ENCODE measurements at regions not wholly inside any gene's neighbourhood (a gene's known extent, or its start where the extent isn't known, plus 50 kb on each side); places are given as distances from the start of the nearest gene placed in this dataset.

DNA sequence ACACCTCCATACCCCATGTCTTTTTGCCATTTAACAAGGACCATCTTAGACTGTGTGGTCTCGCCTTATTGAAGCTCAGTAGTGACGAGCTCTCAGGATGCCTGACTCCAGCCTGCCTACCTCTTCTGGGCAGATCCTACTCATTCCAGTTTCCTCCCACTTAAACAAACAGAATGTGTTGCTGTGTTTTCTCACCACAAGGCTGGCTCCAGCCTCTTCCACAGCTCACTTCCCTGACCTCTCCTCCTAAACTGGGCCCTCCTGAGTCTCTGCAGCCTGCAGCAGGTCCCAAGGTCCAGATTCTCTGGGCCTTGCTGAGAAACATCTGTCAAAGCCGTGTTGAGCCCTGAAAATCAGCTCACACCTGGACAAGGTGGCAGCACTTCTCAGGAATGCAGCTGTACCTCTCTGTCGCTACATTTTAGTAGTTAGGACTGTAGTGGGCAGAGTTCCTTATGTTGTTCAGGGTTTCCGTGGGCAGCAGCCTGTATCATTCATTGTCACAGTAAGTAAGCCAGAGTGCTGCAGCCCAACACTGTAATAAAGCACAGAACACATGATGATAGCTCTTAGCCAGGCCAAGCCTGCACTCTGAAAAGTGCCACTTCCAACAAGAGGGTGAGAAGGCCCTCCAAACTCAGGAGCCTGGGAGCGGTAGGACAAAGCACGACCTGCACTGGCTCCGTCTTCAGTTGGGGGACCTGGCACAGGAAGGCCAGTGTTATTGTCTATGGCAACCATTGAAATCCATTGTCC is 68.5 kb downstream of the NKX2-1 start:
- TF ChIP-seq, protein P1, sequence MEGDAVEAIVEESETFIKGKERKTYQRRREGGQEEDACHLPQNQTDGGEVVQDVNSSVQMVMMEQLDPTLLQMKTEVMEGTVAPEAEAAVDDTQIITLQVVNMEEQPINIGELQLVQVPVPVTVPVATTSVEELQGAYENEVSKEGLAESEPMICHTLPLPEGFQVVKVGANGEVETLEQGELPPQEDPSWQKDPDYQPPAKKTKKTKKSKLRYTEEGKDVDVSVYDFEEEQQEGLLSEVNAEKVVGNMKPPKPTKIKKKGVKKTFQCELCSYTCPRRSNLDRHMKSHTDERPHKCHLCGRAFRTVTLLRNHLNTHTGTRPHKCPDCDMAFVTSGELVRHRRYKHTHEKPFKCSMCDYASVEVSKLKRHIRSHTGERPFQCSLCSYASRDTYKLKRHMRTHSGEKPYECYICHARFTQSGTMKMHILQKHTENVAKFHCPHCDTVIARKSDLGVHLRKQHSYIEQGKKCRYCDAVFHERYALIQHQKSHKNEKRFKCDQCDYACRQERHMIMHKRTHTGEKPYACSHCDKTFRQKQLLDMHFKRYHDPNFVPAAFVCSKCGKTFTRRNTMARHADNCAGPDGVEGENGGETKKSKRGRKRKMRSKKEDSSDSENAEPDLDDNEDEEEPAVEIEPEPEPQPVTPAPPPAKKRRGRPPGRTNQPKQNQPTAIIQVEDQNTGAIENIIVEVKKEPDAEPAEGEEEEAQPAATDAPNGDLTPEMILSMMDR (IDR thresholded peaks at IDR 0.05), result no peak
- no peak for TF ChIP-seq EZH2 (IDR thresholded peaks at IDR 0.05)
- TF ChIP-seq EZH2phosphoT487 (IDR thresholded peaks at IDR 0.05), result no peak
